ENCODE measurements at regions not wholly inside any gene's neighbourhood (a gene's known extent, or its start where the extent isn't known, plus 50 kb on each side); places are given as distances from the start of the nearest gene placed in this dataset.
"Not testable (repeated sequence)": the region's sequence is repeated elsewhere in the genome, so short reads cannot be mapped to it uniquely, and the experiment has no call there.

DNA sequence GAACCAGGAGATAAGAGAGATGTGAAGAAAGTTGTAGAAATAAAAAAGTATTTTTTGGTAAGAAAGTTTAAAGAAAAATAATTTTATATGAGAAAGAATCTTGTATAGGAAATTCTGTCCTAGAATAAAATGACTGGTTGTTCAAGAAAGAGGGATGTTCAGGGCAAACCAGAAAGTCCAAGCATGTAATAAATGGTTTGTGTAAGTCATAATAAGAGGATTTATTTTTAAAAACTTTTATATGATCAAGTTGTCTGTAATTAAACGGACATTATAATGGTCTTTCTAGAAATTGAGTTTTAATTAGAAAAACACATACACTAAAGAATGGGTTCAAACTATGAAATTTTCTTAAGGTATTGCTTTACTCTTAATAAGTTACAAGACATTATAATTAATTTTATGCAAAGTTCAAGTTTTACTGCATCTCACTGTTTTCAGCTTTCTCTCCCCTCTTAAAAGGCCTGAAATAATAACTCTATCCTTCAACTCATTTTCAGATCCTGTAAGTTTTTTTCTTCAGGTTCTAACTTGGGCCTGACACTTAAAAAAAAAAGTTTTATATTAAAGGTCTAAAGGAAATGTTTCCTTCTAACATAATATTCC lies 56.1 kb upstream of the ZNF300 start:
- Histone ChIP-seq H3K4me3 (no peak overlapping the region), H3K4me2 (no peak overlapping the region), H3K4me1 (no peaks in the 10 kb centered on the region), H3K9me3 (peaks cover 34% of the 10 kb centered on the region), H3K27ac (no peak overlapping the region)
- ChIA-PET CTCF (no interaction called here), POLR2A (no interaction called here)
- DNase-seq (ENCODE audit: low read depth in 1 of 2, low spot score in 1 of 2) (peak in 1 of 2 experiments; percentile 10), ATAC-seq (no peak), FAIRE-seq (no peak)
- TF ChIP-seq ZFP36 (IDR thresholded peaks at IDR 0.05; ENCODE audit: borderline replicate concordance, partially characterized antibody) = peak; percentile 81
- no peak for TF ChIP-seq HOXA7 (CRISPR knock-in tag; IDR thresholded peaks at IDR 0.05)
- 4% methylated on average over 1 of the region's 1 CpG for WGBS (ENCODE audit: missing lambda C conversion rate)

GRCh38 chr5:150960323-150960722 lies 55.5 kb upstream of the ZNF300 start:
- not testable (repeated sequence) for FAIRE-seq; DNase-seq (ENCODE audit: low read depth in 1 of 2, low spot score in 1 of 2)

More at GRCh38 chr5:150960323-150960722, 55.5 kb upstream of the ZNF300 start:
- CTCF ChIA-PET, ATAC-seq, H3K4me1 ChIP-seq, H3K27ac ChIP-seq, H3K4me2 ChIP-seq, POLR2A ChIA-PET, H3K4me3 ChIP-seq: not testable (repeated sequence)
- peak; percentile 80 for TF ChIP-seq MAFK (IDR thresholded peaks at IDR 0.05; ENCODE audit: partially characterized antibody)
- peaks cover 39% of the 10 kb centered on the region for H3K9me3 ChIP-seq
